ENCODE measurements at regions not wholly inside any gene's neighbourhood (a gene's known extent, or its start where the extent isn't known, plus 50 kb on each side); places are given as distances from the start of the nearest gene placed in this dataset.

DNA sequence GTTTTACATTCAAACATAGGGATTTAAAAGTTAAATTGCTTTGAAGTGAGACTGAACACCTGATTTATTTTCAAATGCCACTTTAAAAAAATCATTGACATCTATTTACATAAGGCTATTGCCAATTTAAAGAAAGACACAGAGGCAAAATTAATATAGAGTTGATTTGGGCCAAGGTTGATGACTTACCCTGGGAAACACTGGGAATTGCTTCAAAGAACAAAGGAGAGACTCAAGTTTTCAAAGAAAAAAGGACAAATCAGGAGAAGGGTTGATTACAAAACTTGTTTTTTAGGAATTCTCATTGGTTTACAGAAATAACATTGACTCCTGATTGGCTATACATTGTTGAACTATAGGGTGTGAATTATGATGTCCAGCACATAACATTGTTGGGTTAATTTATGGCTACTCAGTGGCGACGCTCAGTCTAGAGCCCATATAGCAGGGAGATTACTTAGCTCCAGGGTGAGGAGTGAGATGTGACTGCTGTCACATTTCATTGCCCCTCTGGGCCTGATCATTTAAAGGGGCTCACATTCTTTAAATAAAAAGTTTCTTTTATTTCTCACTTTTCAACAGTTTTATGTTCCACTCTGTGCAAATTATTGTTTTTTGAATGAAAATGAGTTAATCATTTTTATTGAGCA lies 184.6 kb downstream of the SPATA18 start:
- no peaks in the 10 kb centered on the region for H3K36me3 ChIP-seq (ENCODE audit: control insufficient read depth in 4 of 4, insufficient read depth in 3 of 4, low read depth in 1 of 4, low read length in 3 of 4)
- no peaks in the 10 kb centered on the region for H3K27me3 ChIP-seq (ENCODE audit: control insufficient read depth in 4 of 4, insufficient read depth in 4 of 4, low read length in 3 of 4)
- H3K27ac ChIP-seq (ENCODE audit: low read depth in 1 of 2, low read length in 2 of 2): no peak overlapping the region
- WGBS: 93% methylated on average over 2 of the region's 2 CpGs
- H3K9me3 ChIP-seq (ENCODE audit: control insufficient read depth in 4 of 4, low read length in 3 of 4): no peaks in the 10 kb centered on the region
- no peak overlapping the region for H3K4me3 ChIP-seq (ENCODE audit: low read depth in 1 of 3, low read length in 3 of 3)
- H3K4me1 ChIP-seq (ENCODE audit: control insufficient read depth in 4 of 4, insufficient read depth in 4 of 4, low read length in 3 of 4): peaks cover 0 to 3% (median 3%) of the 10 kb centered on the region in 4 donors
- no peak overlapping the region for H3K9ac ChIP-seq (ENCODE audit: low read depth in 1 of 2, low read length in 2 of 2)
- TF ChIP-seq RAD21 (IDR thresholded peaks at IDR 0.05) (no peak), TAF1 (conservative IDR thresholded peaks at IDR 0.05) (no peak), HNF4A (conservative IDR thresholded peaks at IDR 0.05) (no peak), NR2F2 (IDR thresholded peaks at IDR 0.05) (no peak), HNF4G (IDR thresholded peaks at IDR 0.05) (no peak), RXRA (IDR thresholded peaks at IDR 0.05) (no peak), GABPA (IDR thresholded peaks at IDR 0.05 in 1 of 2, conservative IDR thresholded peaks at IDR 0.05 in 1 of 2) (no peak), JUND (IDR thresholded peaks at IDR 0.05) (no peak)
- TF ChIP-seq, protein P1, sequence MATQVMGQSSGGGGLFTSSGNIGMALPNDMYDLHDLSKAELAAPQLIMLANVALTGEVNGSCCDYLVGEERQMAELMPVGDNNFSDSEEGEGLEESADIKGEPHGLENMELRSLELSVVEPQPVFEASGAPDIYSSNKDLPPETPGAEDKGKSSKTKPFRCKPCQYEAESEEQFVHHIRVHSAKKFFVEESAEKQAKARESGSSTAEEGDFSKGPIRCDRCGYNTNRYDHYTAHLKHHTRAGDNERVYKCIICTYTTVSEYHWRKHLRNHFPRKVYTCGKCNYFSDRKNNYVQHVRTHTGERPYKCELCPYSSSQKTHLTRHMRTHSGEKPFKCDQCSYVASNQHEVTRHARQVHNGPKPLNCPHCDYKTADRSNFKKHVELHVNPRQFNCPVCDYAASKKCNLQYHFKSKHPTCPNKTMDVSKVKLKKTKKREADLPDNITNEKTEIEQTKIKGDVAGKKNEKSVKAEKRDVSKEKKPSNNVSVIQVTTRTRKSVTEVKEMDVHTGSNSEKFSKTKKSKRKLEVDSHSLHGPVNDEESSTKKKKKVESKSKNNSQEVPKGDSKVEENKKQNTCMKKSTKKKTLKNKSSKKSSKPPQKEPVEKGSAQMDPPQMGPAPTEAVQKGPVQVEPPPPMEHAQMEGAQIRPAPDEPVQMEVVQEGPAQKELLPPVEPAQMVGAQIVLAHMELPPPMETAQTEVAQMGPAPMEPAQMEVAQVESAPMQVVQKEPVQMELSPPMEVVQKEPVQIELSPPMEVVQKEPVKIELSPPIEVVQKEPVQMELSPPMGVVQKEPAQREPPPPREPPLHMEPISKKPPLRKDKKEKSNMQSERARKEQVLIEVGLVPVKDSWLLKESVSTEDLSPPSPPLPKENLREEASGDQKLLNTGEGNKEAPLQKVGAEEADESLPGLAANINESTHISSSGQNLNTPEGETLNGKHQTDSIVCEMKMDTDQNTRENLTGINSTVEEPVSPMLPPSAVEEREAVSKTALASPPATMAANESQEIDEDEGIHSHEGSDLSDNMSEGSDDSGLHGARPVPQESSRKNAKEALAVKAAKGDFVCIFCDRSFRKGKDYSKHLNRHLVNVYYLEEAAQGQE (IDR thresholded peaks at IDR 0.05): no peak
- TF ChIP-seq, protein P2, sequence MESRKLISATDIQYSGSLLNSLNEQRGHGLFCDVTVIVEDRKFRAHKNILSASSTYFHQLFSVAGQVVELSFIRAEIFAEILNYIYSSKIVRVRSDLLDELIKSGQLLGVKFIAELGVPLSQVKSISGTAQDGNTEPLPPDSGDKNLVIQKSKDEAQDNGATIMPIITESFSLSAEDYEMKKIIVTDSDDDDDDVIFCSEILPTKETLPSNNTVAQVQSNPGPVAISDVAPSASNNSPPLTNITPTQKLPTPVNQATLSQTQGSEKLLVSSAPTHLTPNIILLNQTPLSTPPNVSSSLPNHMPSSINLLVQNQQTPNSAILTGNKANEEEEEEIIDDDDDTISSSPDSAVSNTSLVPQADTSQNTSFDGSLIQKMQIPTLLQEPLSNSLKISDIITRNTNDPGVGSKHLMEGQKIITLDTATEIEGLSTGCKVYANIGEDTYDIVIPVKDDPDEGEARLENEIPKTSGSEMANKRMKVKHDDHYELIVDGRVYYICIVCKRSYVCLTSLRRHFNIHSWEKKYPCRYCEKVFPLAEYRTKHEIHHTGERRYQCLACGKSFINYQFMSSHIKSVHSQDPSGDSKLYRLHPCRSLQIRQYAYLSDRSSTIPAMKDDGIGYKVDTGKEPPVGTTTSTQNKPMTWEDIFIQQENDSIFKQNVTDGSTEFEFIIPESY (IDR thresholded peaks at IDR 0.05): no peak
- TF ChIP-seq, protein P3, sequence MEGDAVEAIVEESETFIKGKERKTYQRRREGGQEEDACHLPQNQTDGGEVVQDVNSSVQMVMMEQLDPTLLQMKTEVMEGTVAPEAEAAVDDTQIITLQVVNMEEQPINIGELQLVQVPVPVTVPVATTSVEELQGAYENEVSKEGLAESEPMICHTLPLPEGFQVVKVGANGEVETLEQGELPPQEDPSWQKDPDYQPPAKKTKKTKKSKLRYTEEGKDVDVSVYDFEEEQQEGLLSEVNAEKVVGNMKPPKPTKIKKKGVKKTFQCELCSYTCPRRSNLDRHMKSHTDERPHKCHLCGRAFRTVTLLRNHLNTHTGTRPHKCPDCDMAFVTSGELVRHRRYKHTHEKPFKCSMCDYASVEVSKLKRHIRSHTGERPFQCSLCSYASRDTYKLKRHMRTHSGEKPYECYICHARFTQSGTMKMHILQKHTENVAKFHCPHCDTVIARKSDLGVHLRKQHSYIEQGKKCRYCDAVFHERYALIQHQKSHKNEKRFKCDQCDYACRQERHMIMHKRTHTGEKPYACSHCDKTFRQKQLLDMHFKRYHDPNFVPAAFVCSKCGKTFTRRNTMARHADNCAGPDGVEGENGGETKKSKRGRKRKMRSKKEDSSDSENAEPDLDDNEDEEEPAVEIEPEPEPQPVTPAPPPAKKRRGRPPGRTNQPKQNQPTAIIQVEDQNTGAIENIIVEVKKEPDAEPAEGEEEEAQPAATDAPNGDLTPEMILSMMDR (IDR thresholded peaks at IDR 0.05; ENCODE audit: low read depth, low read length, missing input control): no peak
- no peak for DNase-seq (ENCODE audit: low spot score)

DNA sequence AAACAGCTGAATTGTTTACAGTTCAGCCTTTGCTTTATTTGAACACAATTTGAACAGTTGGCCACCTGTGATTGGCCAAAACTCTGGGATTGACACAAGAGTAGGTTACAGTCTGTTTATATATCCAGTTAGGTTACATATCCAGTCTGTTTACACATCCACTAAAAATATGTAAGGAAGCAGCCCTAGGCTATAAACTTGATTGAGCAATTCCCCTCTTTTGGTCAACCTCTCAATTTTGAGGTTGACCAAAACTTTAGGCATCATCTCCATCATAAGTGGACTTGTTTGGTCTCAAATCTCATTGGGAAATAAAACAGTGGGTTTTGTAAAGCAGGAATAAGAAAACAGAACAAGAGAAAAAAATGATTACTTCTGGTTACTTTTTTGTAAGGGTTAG lies 190.8 kb downstream of the SPATA18 start:
- TF ChIP-seq YY1 (IDR thresholded peaks at IDR 0.05): no peak
- no peaks in the 10 kb centered on the region for H3K4me1 ChIP-seq (ENCODE audit: control insufficient read depth in 4 of 4, insufficient read depth in 4 of 4, low read length in 3 of 4)
- H3K27me3 ChIP-seq (ENCODE audit: control insufficient read depth in 4 of 4, insufficient read depth in 4 of 4, low read length in 3 of 4): no peaks in the 10 kb centered on the region
- no peak overlapping the region for H3K9ac ChIP-seq (ENCODE audit: low read depth in 1 of 2, low read length in 2 of 2)
- H3K27ac ChIP-seq (ENCODE audit: low read depth in 1 of 2, low read length in 2 of 2): no peak overlapping the region
- no peaks in the 10 kb centered on the region for H3K36me3 ChIP-seq (ENCODE audit: control insufficient read depth in 4 of 4, insufficient read depth in 3 of 4, low read depth in 1 of 4, low read length in 3 of 4)
- no peak overlapping the region for H3K4me3 ChIP-seq (ENCODE audit: low read depth in 1 of 3, low read length in 3 of 3)
- no peak for DNase-seq (ENCODE audit: low spot score)
- H3K9me3 ChIP-seq (ENCODE audit: control insufficient read depth in 4 of 4, low read length in 3 of 4): no peaks in the 10 kb centered on the region

Measured in liver (tissue), 8 donors.